IMR-90 (cell line): ENCODE measurements at regions not wholly inside any gene's neighbourhood (a gene's known extent, or its start where the extent isn't known, plus 50 kb on each side); places are given as distances from the start of the nearest gene placed in this dataset.

Experiments
- ATAC-seq: fragments of 200-7000 bp; cut with Tn5 transposase; 2 replicates; pipeline ENCODE4 v1.9.1; 2020; ENCODE audit warnings: low read depth, mild to moderate bottlenecking, moderate library complexity
- BruUV-seq: library from RNA; stranded (reverse); fragments of 400-500 nt; replicated peaks from 2 replicates; lab custom pipeline; 2021; lab: Mats Ljungman, UMichigan
- CTCF ChIA-PET: fragments of 300-600 bp; formaldehyde crosslinking; extraction: SDS; loops from one replicate; lab custom pipeline; 2021; ENCODE audit warnings: antibody characterized with exemption; lab: Yijun Ruan, JAX
- POLR2A ChIA-PET: fragments of 300-600 bp; sonication (Branson Sonifier 250); formaldehyde crosslinking; loops from one replicate; lab custom pipeline; 2022; ENCODE audit warnings: antibody characterized with exemption; ENCODE audit not compliant: unreplicated experiment; lab: Charles Lee
- DNase-seq: peaks from one replicate; pipeline ENCODE4 v3.0.0; 2013
- H2AFZ ChIP-seq: replicated peaks from 2 replicates; pipeline ENCODE3; 2013; ENCODE audit warnings: low read length, mild to moderate bottlenecking; ENCODE audit not compliant: poor library complexity
- H2AK5ac ChIP-seq: 2 replicates; pipeline ENCODE4 v1.6.1; 2013; ENCODE audit warnings: low read depth, low read length, inconsistent platforms
- H2AK9ac ChIP-seq: replicated peaks from 2 replicates; pipeline ENCODE3; 2013; ENCODE audit warnings: mild to moderate bottlenecking, low read depth, low read length, moderate library complexity; ENCODE audit not compliant: poor library complexity
- H2BK120ac ChIP-seq: 2 replicates; pipeline ENCODE4 v1.6.1; 2013; ENCODE audit warnings: low read depth, low read length, inconsistent platforms
- H2BK15ac ChIP-seq: 3 replicates; pipeline ENCODE4 v1.6.1; 2013; ENCODE audit warnings: low read depth, low read length, inconsistent platforms
- H2BK20ac ChIP-seq: 2 replicates; pipeline ENCODE4 v1.6.1; 2013; ENCODE audit warnings: low read depth, mild to moderate bottlenecking, inconsistent platforms, low read length, moderate library complexity
- H2BK5ac ChIP-seq: 2 replicates; pipeline ENCODE4 v1.6.1; 2013; ENCODE audit warnings: mild to moderate bottlenecking, low read depth, low read length, inconsistent platforms; ENCODE audit not compliant: poor library complexity, severe bottlenecking
- H3K14ac ChIP-seq: replicated peaks from 2 replicates; pipeline ENCODE4 v1.6.1; 2013; ENCODE audit warnings: low read depth, low read length, inconsistent platforms
- H3K18ac ChIP-seq: 2 replicates; pipeline ENCODE4 v1.6.1; 2013; ENCODE audit warnings: low read depth, low read length, control low read depth
- H3K23ac ChIP-seq: 2 replicates; pipeline ENCODE4 v1.6.1; 2013; ENCODE audit warnings: low read depth, low read length, inconsistent platforms
- H3K27ac ChIP-seq: 2 replicates; pipeline ENCODE4 v1.5.1; 2013; ENCODE audit warnings: mild to moderate bottlenecking, control low read depth, low read length; ENCODE audit not compliant: insufficient read depth
- H3K27me3 ChIP-seq: 2 replicates; pipeline ENCODE4 v1.6.1; 2013; ENCODE audit warnings: low read length; ENCODE audit not compliant: control insufficient read depth, insufficient read depth
- H3K36me3 ChIP-seq: 2 replicates; pipeline ENCODE4 v1.6.1; 2013; ENCODE audit warnings: low read length, mixed read lengths; ENCODE audit not compliant: control insufficient read depth, insufficient read depth
- H3K4ac ChIP-seq: 2 replicates; pipeline ENCODE4 v1.6.1; 2013; ENCODE audit warnings: low read depth, low read length, inconsistent platforms
- H3K4me1 ChIP-seq: 2 replicates; pipeline ENCODE4 v1.6.1; 2013; ENCODE audit warnings: low read length, mixed read lengths; ENCODE audit not compliant: control insufficient read depth, insufficient read depth
- H3K4me2 ChIP-seq: 2 replicates; pipeline ENCODE4 v1.6.1; 2013; ENCODE audit warnings: low read depth, mild to moderate bottlenecking, control low read depth, low read length, moderate library complexity
- H3K4me3 ChIP-seq: 2 replicates; pipeline ENCODE4 v1.5.1; 2013; ENCODE audit warnings: low read depth, mild to moderate bottlenecking, control low read depth, low read length, moderate library complexity; ENCODE audit not compliant: insufficient read depth
- H3K56ac ChIP-seq: 2 replicates; pipeline ENCODE4 v1.6.1; 2013; ENCODE audit warnings: low read length, inconsistent platforms; ENCODE audit not compliant: insufficient read depth; ENCODE audit errors: extremely low read depth
- H3K79me1 ChIP-seq, 2 experiments: 2 replicates each; pipeline ENCODE4 v1.6.1; 2013; ENCODE audit warnings: low read length in 2 of 2, inconsistent platforms in 1 of 2, low read depth in 1 of 2
- H3K9ac ChIP-seq: 2 replicates; pipeline ENCODE4 v1.6.1; 2013; ENCODE audit warnings: low read depth, low read length, control low read depth
- H3K9me1 ChIP-seq: 2 replicates; pipeline ENCODE4 v1.6.1; 2013; ENCODE audit warnings: low read length, inconsistent platforms; ENCODE audit not compliant: insufficient read depth
- H3K9me3 ChIP-seq: 2 replicates; pipeline ENCODE4 v1.6.1; 2013; ENCODE audit warnings: low read length; ENCODE audit not compliant: control insufficient read depth, insufficient read depth
- H4K20me1 ChIP-seq: 2 replicates; pipeline ENCODE4 v1.6.1; 2013; ENCODE audit warnings: low read length, inconsistent platforms; ENCODE audit not compliant: insufficient read depth
- H4K5ac ChIP-seq: 2 replicates; pipeline ENCODE4 v1.6.1; 2013; ENCODE audit warnings: mild to moderate bottlenecking, low read depth, low read length, control low read depth
- H4K8ac ChIP-seq, 2 experiments: 2 replicates each; pipeline ENCODE4 v1.6.1; 2013; ENCODE audit warnings: low read depth in 2 of 2, low read length in 2 of 2, control low read depth in 1 of 2, inconsistent platforms in 1 of 2
- H4K91ac ChIP-seq: 2 replicates; pipeline ENCODE4 v1.6.1; 2013; ENCODE audit warnings: low read depth, low read length, inconsistent platforms; ENCODE audit not compliant: insufficient read depth
- BHLHE40 ChIP-seq: fragments of 150-350 bp; IDR thresholded peaks from 2 replicates; pipeline ENCODE4 v1.6.1; 2016; ENCODE audit warnings: mild to moderate bottlenecking, low read depth, low read length
- CEBPB ChIP-seq: IDR thresholded peaks from 2 replicates; pipeline ENCODE4 v1.6.1; 2012; ENCODE audit warnings: low read depth, low read length, improper control_type of control experiment
- ELK1 ChIP-seq: fragments of 150-350 bp; IDR thresholded peaks from 2 replicates; pipeline ENCODE4 v1.6.1; 2016; ENCODE audit warnings: low read depth, mild to moderate bottlenecking, low read length, moderate library complexity, borderline replicate concordance
- FOS ChIP-seq: fragments of 150-350 bp; IDR thresholded peaks from 2 replicates; pipeline ENCODE4 v1.6.1; 2016; ENCODE audit warnings: low read depth, low read length
- MAFK ChIP-seq: IDR thresholded peaks from 2 replicates; pipeline ENCODE4 v1.6.1; 2012; ENCODE audit warnings: low read depth, low read length, improper control_type of control experiment
- MXI1 ChIP-seq: IDR thresholded peaks from 2 replicates; pipeline ENCODE4 v1.6.1; 2012; ENCODE audit warnings: low read depth, mild to moderate bottlenecking, low read length, moderate library complexity, borderline replicate concordance
- NFE2L2 ChIP-seq: fragments of 150-350 bp; IDR thresholded peaks from 2 replicates; pipeline ENCODE4 v1.6.1; 2016; ENCODE audit warnings: low read depth, mild to moderate bottlenecking, low read length
- RAD21 ChIP-seq: IDR thresholded peaks from 2 replicates; pipeline ENCODE4 v1.6.1; 2012; ENCODE audit warnings: low read length, improper control_type of control experiment
- RCOR1 ChIP-seq: IDR thresholded peaks from 2 replicates; pipeline ENCODE4 v1.6.1; 2012; ENCODE audit warnings: mild to moderate bottlenecking, low read length, improper control_type of control experiment; ENCODE audit not compliant: insufficient replicate concordance
- SMC3 ChIP-seq: fragments of 150-350 bp; IDR thresholded peaks from 2 replicates; pipeline ENCODE4 v1.6.1; 2016; ENCODE audit warnings: low read depth, mild to moderate bottlenecking, antibody characterized with exemption, low read length, moderate library complexity
- WGBS, 2 experiments: methylation state at CpG; one replicate each; pipeline versions ENCODE4 v1.1.5 to v1.1.7; 2013; ENCODE audit warnings: missing lambda C conversion rate in 2 of 2; ENCODE audit not compliant: insufficient read length in 1 of 2; ENCODE audit errors: extremely low coverage in 2 of 2; 5-methylcytosine and 5-hydroxymethylcytosine counted together
- dilution Hi-C: fragments of 300-500 bp; cut with HindIII; formaldehyde crosslinking; loops from one replicate; pipeline ENCODE4 v1.14.3; 2018; ENCODE audit warnings: low sequenced_read_pairs; ENCODE audit not compliant: unreplicated experiment
- in situ Hi-C: fragments of 300-500 bp; cut with MboI; formaldehyde crosslinking; loops from 3 replicates; pipeline ENCODE4 v1.14.3; 2019; ENCODE audit warnings: low sequenced_read_pairs, inconsistent platforms, mixed read lengths
- intact Hi-C: fragments of 100-400 bp; cut with micrococcal nuclease; formaldehyde crosslinking; loops from 2 replicates; pipeline ENCODE4 v1.10.0; 2022
- TF ChIP-seq, protein P1 (sequence below): conservative IDR thresholded peaks from 2 replicates; pipeline ENCODE4 v1.5.1; 2012; ENCODE audit warnings: mild to moderate bottlenecking, low read depth, low read length, improper control_type of control experiment
- TF ChIP-seq, protein P2 (sequence below): fragments of 150-350 bp; IDR thresholded peaks from 2 replicates; pipeline ENCODE4 v1.6.1; 2017; ENCODE audit warnings: mild to moderate bottlenecking, antibody characterized with exemption, low read length, low read depth

DNA sequence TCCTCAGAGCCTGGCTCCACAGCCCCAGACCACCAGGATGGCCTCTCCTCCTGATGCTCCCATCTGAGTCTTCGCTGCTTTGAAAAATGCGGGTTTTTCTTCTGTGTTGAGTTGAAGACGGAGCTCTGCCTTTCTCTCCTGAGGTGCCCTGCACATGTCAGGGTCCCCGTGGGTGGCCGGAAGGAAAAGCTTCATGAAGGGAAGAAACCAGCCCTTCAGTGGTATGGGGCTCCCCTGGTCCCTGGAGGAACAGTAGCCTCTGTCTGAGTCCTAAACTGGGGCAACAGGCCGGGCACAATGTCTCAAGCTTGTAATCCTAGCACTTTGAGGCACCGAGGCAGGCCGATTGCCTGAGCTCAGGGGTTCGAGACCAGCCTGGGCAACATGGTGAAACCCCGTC, 54.7 kb upstream of the CAB39 start:
- DNase-seq (no peak), ATAC-seq (no peak)
- H3K27ac ChIP-seq, result no peak overlapping the region
- H4K5ac ChIP-seq, result no peak overlapping the region
- no peaks in the 10 kb centered on the region for H3K9me3 ChIP-seq
- no peak overlapping the region for H3K4ac ChIP-seq
- H3K79me1 ChIP-seq, result no peaks in the 10 kb centered on the region
- H3K4me1 ChIP-seq, result no peaks in the 10 kb centered on the region
- no peak overlapping the region for H3K18ac ChIP-seq
- no peak overlapping the region for H3K23ac ChIP-seq
- no peak overlapping the region for H2AFZ ChIP-seq
- H3K56ac ChIP-seq, result no peak overlapping the region
- no peak overlapping the region for H2BK120ac ChIP-seq
- H3K4me3 ChIP-seq, result no peak overlapping the region
- no peak overlapping the region for H2AK5ac ChIP-seq
- no peaks in the 10 kb centered on the region for H3K36me3 ChIP-seq
- no peaks in the 10 kb centered on the region for H3K27me3 ChIP-seq
- H2BK15ac ChIP-seq, result no peak overlapping the region
- CTCF ChIA-PET, result no interaction called here
- in situ Hi-C loops (no loop called here), dilution Hi-C loops (no loop called here), intact Hi-C loops (no loop called here)
- no peak overlapping the region for H2BK5ac ChIP-seq
- no peak overlapping the region for H3K9ac ChIP-seq
- 87% methylated on average over 8 of the region's 10 CpGs; no CpG with 5 or more reads in 1 of the 2 experiments for WGBS, 2 experiments
- POLR2A ChIA-PET, result no interaction called here
- H4K91ac ChIP-seq, result no peak overlapping the region
- no peaks in the 10 kb centered on the region for H4K20me1 ChIP-seq
- no peak overlapping the region for H3K14ac ChIP-seq
- no TSS peak for BruUV-seq
- H4K8ac ChIP-seq, result no peak overlapping the region
- no peak overlapping the region for H3K4me2 ChIP-seq
- TF ChIP-seq, protein P1, sequence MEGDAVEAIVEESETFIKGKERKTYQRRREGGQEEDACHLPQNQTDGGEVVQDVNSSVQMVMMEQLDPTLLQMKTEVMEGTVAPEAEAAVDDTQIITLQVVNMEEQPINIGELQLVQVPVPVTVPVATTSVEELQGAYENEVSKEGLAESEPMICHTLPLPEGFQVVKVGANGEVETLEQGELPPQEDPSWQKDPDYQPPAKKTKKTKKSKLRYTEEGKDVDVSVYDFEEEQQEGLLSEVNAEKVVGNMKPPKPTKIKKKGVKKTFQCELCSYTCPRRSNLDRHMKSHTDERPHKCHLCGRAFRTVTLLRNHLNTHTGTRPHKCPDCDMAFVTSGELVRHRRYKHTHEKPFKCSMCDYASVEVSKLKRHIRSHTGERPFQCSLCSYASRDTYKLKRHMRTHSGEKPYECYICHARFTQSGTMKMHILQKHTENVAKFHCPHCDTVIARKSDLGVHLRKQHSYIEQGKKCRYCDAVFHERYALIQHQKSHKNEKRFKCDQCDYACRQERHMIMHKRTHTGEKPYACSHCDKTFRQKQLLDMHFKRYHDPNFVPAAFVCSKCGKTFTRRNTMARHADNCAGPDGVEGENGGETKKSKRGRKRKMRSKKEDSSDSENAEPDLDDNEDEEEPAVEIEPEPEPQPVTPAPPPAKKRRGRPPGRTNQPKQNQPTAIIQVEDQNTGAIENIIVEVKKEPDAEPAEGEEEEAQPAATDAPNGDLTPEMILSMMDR, result no peak
- TF ChIP-seq RCOR1 (no peak), NFE2L2 (no peak), RAD21 (no peak), CEBPB (no peak), MAFK (no peak), BHLHE40 (no peak), SMC3 (no peak), FOS (no peak), ELK1 (no peak), MXI1 (no peak)
- TF ChIP-seq, protein P2, sequence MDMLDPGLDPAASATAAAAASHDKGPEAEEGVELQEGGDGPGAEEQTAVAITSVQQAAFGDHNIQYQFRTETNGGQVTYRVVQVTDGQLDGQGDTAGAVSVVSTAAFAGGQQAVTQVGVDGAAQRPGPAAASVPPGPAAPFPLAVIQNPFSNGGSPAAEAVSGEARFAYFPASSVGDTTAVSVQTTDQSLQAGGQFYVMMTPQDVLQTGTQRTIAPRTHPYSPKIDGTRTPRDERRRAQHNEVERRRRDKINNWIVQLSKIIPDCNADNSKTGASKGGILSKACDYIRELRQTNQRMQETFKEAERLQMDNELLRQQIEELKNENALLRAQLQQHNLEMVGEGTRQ, result no peak
- H3K9me1 ChIP-seq, result 0 out of 2 replicates have a peak, but pooled peaks cover 2% of the 10 kb centered on the region
- no peak overlapping the region for H2BK20ac ChIP-seq
- H2AK9ac ChIP-seq, result no peak overlapping the region
